B cell (primary cell): ENCODE measurements at regions not wholly inside any gene's neighbourhood (a gene's known extent, or its start where the extent isn't known, plus 50 kb on each side); places are given as distances from the start of the nearest gene placed in this dataset.

Experiments
- ATAC-seq: fragments of 200-7000 bp; cut with Tn5 transposase; one replicate; pipeline ENCODE4 v1.10.0; 2021; ENCODE audit warnings: low read depth, mild to moderate bottlenecking, moderate number of reproducible peaks, moderate library complexity
- CTCF ChIA-PET: fragments of 350-600 bp; sonication (Branson Sonifier 250); formaldehyde crosslinking; loops from one replicate; lab custom pipeline; 2021; ENCODE audit warnings: antibody characterized with exemption, inconsistent platforms; lab: Charles Lee
- POLR2A ChIA-PET: fragments of 350-600 bp; sonication (Branson Sonifier 250); formaldehyde crosslinking; loops from one replicate; lab custom pipeline; 2021; ENCODE audit warnings: antibody characterized with exemption; lab: Charles Lee
- DNase-seq: peaks from one replicate; pipeline ENCODE4 v3.0.0; 2013
- H2AFZ ChIP-seq: 2 replicates; pipeline ENCODE4 v1.6.1; 2012; ENCODE audit warnings: mild to moderate bottlenecking, low read depth, low read length; ENCODE audit not compliant: insufficient read depth, poor library complexity, severe bottlenecking
- H3K27ac ChIP-seq, 2 donors: 1 replicate in 1 of 2; 2 replicates in 1 of 2; pipeline ENCODE4 v1.5.1; 2012 to 2013; ENCODE audit warnings: low read length in 2 of 2, mild to moderate bottlenecking in 2 of 2, moderate library complexity in 1 of 2
- H3K27me3 ChIP-seq, 4 experiments: fragments of 200-600 bp in 1 of 4; sonication (generic) in 1 of 4; replicated peaks in 1 of 4; 1 replicate in 2 of 4; 2 replicates in 2 of 4; pipeline versions ENCODE4 v1.6.1 to v1.7.0; 2013 to 2016; ENCODE audit warnings: low read length in 3 of 4, mild to moderate bottlenecking in 2 of 4, mixed read lengths in 1 of 4, moderate library complexity in 1 of 4; ENCODE audit not compliant: insufficient read depth in 4 of 4, control insufficient read depth in 3 of 4; ENCODE audit errors: control extremely low read depth in 1 of 4
- H3K36me3 ChIP-seq, 2 experiments: replicated peaks in 1 of 2; 1 replicate in 1 of 2; 2 replicates in 1 of 2; pipeline versions ENCODE4 v1.6.1 to v1.7.1; 2013; ENCODE audit warnings: low read length in 1 of 2; ENCODE audit not compliant: insufficient read depth in 2 of 2, control insufficient read depth in 1 of 2; ENCODE audit errors: control extremely low read depth in 1 of 2, extremely low read depth in 1 of 2
- H3K4me1 ChIP-seq, 2 donors: fragments of 200-600 bp in 1 of 2; sonication (generic) in 1 of 2; 1 replicate in 1 of 2; 2 replicates in 1 of 2; pipeline versions ENCODE4 v1.5.1 to v1.6.1; 2013 to 2017; ENCODE audit warnings: low read length in 2 of 2; ENCODE audit not compliant: control insufficient read depth in 2 of 2, insufficient read depth in 2 of 2
- H3K4me2 ChIP-seq: replicated peaks from 2 replicates; pipeline ENCODE3; 2012; ENCODE audit warnings: mild to moderate bottlenecking, low read depth, low read length; ENCODE audit not compliant: poor library complexity, severe bottlenecking
- H3K4me3 ChIP-seq, 5 experiments: fragments of 200-600 bp in 1 of 5; sonication (generic) in 1 of 5; 1 replicate in 3 of 5; 2 replicates in 2 of 5; pipeline versions ENCODE4 v1.5.1 to v1.7.0; 2011 to 2016; ENCODE audit warnings: low read length in 4 of 5, mild to moderate bottlenecking in 4 of 5, low read depth in 2 of 5, control low read depth in 1 of 5, moderate library complexity in 1 of 5; ENCODE audit not compliant: insufficient read depth in 1 of 5; ENCODE audit errors: control extremely low read depth in 1 of 5, extremely low read depth in 1 of 5
- H3K79me2 ChIP-seq: fragments of 200-600 bp; sonication (generic); one replicate; pipeline ENCODE4 v1.6.0; 2016; ENCODE audit warnings: low read length; ENCODE audit not compliant: control insufficient read depth, insufficient read depth
- H3K9ac ChIP-seq: fragments of 200-600 bp; sonication (generic); 2 replicates; pipeline ENCODE4 v1.6.1; 2017; ENCODE audit warnings: mild to moderate bottlenecking, low read length, moderate library complexity
- H3K9me3 ChIP-seq, 3 donors: one replicate each; pipeline versions ENCODE4 v1.6.1 to v1.7.1; 2013; ENCODE audit warnings: low read length in 2 of 3; ENCODE audit not compliant: control insufficient read depth in 2 of 3, insufficient read depth in 1 of 3; ENCODE audit errors: control extremely low read depth in 1 of 3
- H4K20me1 ChIP-seq: 2 replicates; pipeline ENCODE4 v1.6.0; 2012; ENCODE audit warnings: mild to moderate bottlenecking, low read length; ENCODE audit not compliant: insufficient read depth, control insufficient read depth, poor library complexity, severe bottlenecking
- H3K27ac Mint-ChIP-seq: one replicate; pipeline ENCODE4 v1.8.0; 2021; ENCODE audit warnings: mixed read lengths
- H3K27me3 Mint-ChIP-seq: one replicate; pipeline ENCODE4 v1.8.0; 2021; ENCODE audit warnings: mixed read lengths
- H3K4me1 Mint-ChIP-seq: one replicate; pipeline ENCODE4 v1.8.0; 2021; ENCODE audit warnings: mixed read lengths
- H3K4me3 Mint-ChIP-seq: one replicate; pipeline ENCODE4 v1.8.0; 2021; ENCODE audit warnings: mixed read lengths
- H3K9me3 Mint-ChIP-seq: one replicate; pipeline ENCODE4 v1.8.0; 2022; ENCODE audit warnings: mixed read lengths; ENCODE audit not compliant: insufficient read depth
- EZH2 ChIP-seq: IDR thresholded peaks from 2 replicates; pipeline ENCODE4 v1.6.1; 2012; ENCODE audit warnings: borderline replicate concordance, low read depth, mild to moderate bottlenecking, moderate library complexity, low read length; ENCODE audit not compliant: insufficient read depth, poor library complexity, severe bottlenecking
- WGBS: methylation state at CpG from one replicate; pipeline ENCODE4 v1.1.5; 2013; ENCODE audit warnings: missing lambda C conversion rate; ENCODE audit not compliant: insufficient coverage; 5-methylcytosine and 5-hydroxymethylcytosine counted together
- intact Hi-C: fragments of 100-400 bp; cut with micrococcal nuclease; formaldehyde crosslinking; loops from one replicate; pipeline ENCODE4 v1.10.0; 2022
- TF ChIP-seq, protein P1 (sequence below): fragments of 200-600 bp; IDR thresholded peaks from one replicate; pipeline ENCODE4 v1.8.0; 2022; ENCODE audit warnings: antibody characterized with exemption, mild to moderate bottlenecking

DNA sequence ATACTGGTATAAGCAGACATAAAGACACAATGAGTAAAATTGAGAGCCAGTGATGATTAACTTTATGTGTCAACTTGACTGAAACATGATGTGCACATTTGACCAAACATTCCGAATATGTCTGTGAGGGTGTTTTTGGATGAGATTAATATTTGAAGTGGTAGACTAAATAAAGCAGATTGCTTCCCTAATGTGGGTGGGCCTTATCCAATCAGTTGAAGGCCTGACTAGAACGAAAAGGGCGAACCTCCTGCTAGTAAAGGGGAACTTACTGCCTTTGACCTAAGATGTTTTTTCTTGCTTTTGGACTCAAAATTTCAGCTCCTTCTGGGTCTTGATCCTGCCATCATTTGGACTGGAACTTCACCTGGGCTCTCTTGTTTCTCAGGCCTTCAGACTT, 1387.7 kb upstream of the CDH6 start:
- Mint-ChIP-seq H3K4me1 (no peaks in the 10 kb centered on the region), H3K9me3 (no peaks in the 10 kb centered on the region), H3K4me3 (no peak overlapping the region), H3K27me3 (no peaks in the 10 kb centered on the region), H3K27ac (no peak overlapping the region)
- no peak overlapping the region for H3K4me2 ChIP-seq
- ChIA-PET POLR2A (no interaction called here), CTCF (no interaction called here)
- TF ChIP-seq, protein P1, sequence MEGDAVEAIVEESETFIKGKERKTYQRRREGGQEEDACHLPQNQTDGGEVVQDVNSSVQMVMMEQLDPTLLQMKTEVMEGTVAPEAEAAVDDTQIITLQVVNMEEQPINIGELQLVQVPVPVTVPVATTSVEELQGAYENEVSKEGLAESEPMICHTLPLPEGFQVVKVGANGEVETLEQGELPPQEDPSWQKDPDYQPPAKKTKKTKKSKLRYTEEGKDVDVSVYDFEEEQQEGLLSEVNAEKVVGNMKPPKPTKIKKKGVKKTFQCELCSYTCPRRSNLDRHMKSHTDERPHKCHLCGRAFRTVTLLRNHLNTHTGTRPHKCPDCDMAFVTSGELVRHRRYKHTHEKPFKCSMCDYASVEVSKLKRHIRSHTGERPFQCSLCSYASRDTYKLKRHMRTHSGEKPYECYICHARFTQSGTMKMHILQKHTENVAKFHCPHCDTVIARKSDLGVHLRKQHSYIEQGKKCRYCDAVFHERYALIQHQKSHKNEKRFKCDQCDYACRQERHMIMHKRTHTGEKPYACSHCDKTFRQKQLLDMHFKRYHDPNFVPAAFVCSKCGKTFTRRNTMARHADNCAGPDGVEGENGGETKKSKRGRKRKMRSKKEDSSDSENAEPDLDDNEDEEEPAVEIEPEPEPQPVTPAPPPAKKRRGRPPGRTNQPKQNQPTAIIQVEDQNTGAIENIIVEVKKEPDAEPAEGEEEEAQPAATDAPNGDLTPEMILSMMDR: no peak
- TF ChIP-seq EZH2: no peak
- H3K27me3 ChIP-seq: no peaks in the 10 kb centered on the region
- intact Hi-C loops: no loop called here
- no peaks in the 10 kb centered on the region for H3K9me3 ChIP-seq
- H3K4me1 ChIP-seq: no peaks in the 10 kb centered on the region
- no peak overlapping the region for H2AFZ ChIP-seq
- H3K79me2 ChIP-seq: no peaks in the 10 kb centered on the region
- H3K4me3 ChIP-seq: no peak overlapping the region
- no peak for DNase-seq
- H4K20me1 ChIP-seq: no peaks in the 10 kb centered on the region
- no peaks in the 10 kb centered on the region for H3K36me3 ChIP-seq
- ATAC-seq: no peak
- no peak overlapping the region for H3K27ac ChIP-seq
- 93% methylated on average over 2 of the region's 3 CpGs for WGBS
- no peak overlapping the region for H3K9ac ChIP-seq

DNA sequence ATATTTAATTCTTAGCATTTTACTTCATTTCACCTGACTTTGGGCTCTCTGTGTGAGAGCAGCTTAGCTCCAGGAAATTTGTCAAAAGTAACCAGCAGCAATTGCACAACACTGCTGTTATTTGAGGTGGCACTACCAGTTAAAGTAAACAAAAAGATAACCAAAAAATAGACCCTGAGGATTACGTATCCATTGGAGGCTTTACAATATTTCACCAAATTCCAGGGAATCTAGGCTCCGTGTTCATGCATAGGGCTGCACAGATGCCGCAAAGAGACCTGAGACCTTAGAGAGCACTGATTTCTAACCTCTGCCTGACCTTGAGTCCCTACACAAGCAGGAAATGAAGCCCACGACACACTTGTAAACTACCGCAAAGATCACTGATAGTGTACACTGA, 1392.7 kb upstream of the CDH6 start:
- Histone ChIP-seq H3K79me2 (no peaks in the 10 kb centered on the region), H3K27ac (no peak overlapping the region), H3K9ac (no peak overlapping the region), H3K4me1 (no peaks in the 10 kb centered on the region), H3K4me3 (no peak overlapping the region), H3K4me2 (no peak overlapping the region), H3K9me3 (peaks cover 0 to 2% (median 0%) of the 10 kb centered on the region in 3 donors), H4K20me1 (no peaks in the 10 kb centered on the region), H3K36me3 (no peaks in the 10 kb centered on the region), H3K27me3 (no peaks in the 10 kb centered on the region), H2AFZ (no peak overlapping the region)
- intact Hi-C loops: no loop called here
- POLR2A ChIA-PET: no interaction called here
- ATAC-seq: no peak
- H3K27ac Mint-ChIP-seq: no peak overlapping the region
- no peak overlapping the region for H3K4me3 Mint-ChIP-seq
- WGBS: 80% methylated on average over 4 of the region's 5 CpGs
- peaks cover 2% of the 10 kb centered on the region for H3K9me3 Mint-ChIP-seq
- DNase-seq: no peak
- H3K27me3 Mint-ChIP-seq: no peaks in the 10 kb centered on the region
- TF ChIP-seq, protein P1: no peak
- no peak for TF ChIP-seq EZH2
- CTCF ChIA-PET: no interaction called here
- H3K4me1 Mint-ChIP-seq: no peaks in the 10 kb centered on the region
